Liver (tissue), 8 donors: ENCODE measurements at regions not wholly inside any gene's neighbourhood (a gene's known extent, or its start where the extent isn't known, plus 50 kb on each side); places are given as distances from the start of the nearest gene placed in this dataset.

Source experiments
- DNase-seq: peaks from one replicate; pipeline ENCODE4 v3.0.0-alpha.2; 2017; ENCODE audit warnings: low spot score
- H3K27ac ChIP-seq, 2 donors: one replicate each; pipeline ENCODE4 v1.7.0; 2013; ENCODE audit warnings: inconsistent platforms in 2 of 2, low read length in 2 of 2, control low read depth in 1 of 2, low read depth in 1 of 2, mild to moderate bottlenecking in 1 of 2
- H3K27me3 ChIP-seq, 4 donors: one replicate each; pipeline versions ENCODE4 v1.6.1 to v1.7.0; 2013; ENCODE audit warnings: low read length in 3 of 4, inconsistent platforms in 1 of 4, mild to moderate bottlenecking in 1 of 4, moderate library complexity in 1 of 4; ENCODE audit not compliant: control insufficient read depth in 4 of 4, insufficient read depth in 4 of 4
- H3K36me3 ChIP-seq, 4 donors: one replicate each; pipeline versions ENCODE4 v1.6.1 to v1.7.0; 2013; ENCODE audit warnings: low read length in 3 of 4, mild to moderate bottlenecking in 3 of 4, low read depth in 1 of 4, moderate library complexity in 1 of 4; ENCODE audit not compliant: control insufficient read depth in 4 of 4, insufficient read depth in 3 of 4
- H3K4me1 ChIP-seq, 4 donors: one replicate each; pipeline versions ENCODE4 v1.6.1 to v1.7.0; 2013; ENCODE audit warnings: low read length in 3 of 4, mild to moderate bottlenecking in 3 of 4, moderate library complexity in 1 of 4; ENCODE audit not compliant: control insufficient read depth in 4 of 4, insufficient read depth in 4 of 4
- H3K4me3 ChIP-seq, 3 donors: one replicate each; pipeline versions ENCODE4 v1.6.1 to v1.7.0; 2013; ENCODE audit warnings: low read length in 3 of 3, control low read depth in 1 of 3, low read depth in 1 of 3, mild to moderate bottlenecking in 1 of 3
- H3K9ac ChIP-seq, 2 donors: one replicate each; pipeline ENCODE4 v1.7.0; 2013; ENCODE audit warnings: low read length in 2 of 2, mild to moderate bottlenecking in 2 of 2, moderate library complexity in 2 of 2, control low read depth in 1 of 2, low read depth in 1 of 2
- H3K9me3 ChIP-seq, 4 donors: one replicate each; pipeline versions ENCODE4 v1.6.1 to v1.7.0; 2013; ENCODE audit warnings: low read length in 3 of 4; ENCODE audit not compliant: control insufficient read depth in 4 of 4
- EGR1 ChIP-seq, 2 donors: IDR thresholded peaks; 2 replicates each; pipeline ENCODE4 v1.6.1; 2016 to 2018; ENCODE audit warnings: antibody characterized with exemption in 2 of 2, low read depth in 2 of 2
- FOXA1 ChIP-seq: IDR thresholded peaks from 2 replicates; pipeline ENCODE4 v1.6.1; 2016; ENCODE audit warnings: antibody characterized with exemption
- GABPA ChIP-seq, 2 donors: IDR thresholded peaks in 1 of 2; conservative IDR thresholded peaks in 1 of 2; 2 replicates each; pipeline ENCODE4 v1.6.1; 2016; ENCODE audit warnings: antibody characterized with exemption in 2 of 2, mild to moderate bottlenecking in 1 of 2, moderate library complexity in 1 of 2
- HNF4A ChIP-seq, 2 donors: conservative IDR thresholded peaks; 2 replicates each; pipeline ENCODE4 v1.6.1; 2016; ENCODE audit warnings: antibody characterized with exemption in 2 of 2, mild to moderate bottlenecking in 2 of 2
- HNF4G ChIP-seq: IDR thresholded peaks from 2 replicates; pipeline ENCODE4 v1.6.1; 2016; ENCODE audit warnings: antibody characterized with exemption
- JUND ChIP-seq, 2 donors: IDR thresholded peaks; 2 replicates each; pipeline ENCODE4 v1.6.1; 2016; ENCODE audit warnings: antibody characterized with exemption in 2 of 2
- NR2F2 ChIP-seq: IDR thresholded peaks from 2 replicates; pipeline ENCODE4 v1.6.1; 2016; ENCODE audit warnings: antibody characterized with exemption
- RAD21 ChIP-seq, 2 donors: IDR thresholded peaks; 2 replicates each; pipeline ENCODE4 v1.6.1; 2016; ENCODE audit warnings: antibody characterized with exemption in 2 of 2, mild to moderate bottlenecking in 2 of 2
- RXRA ChIP-seq, 2 donors: IDR thresholded peaks; 2 replicates each; pipeline ENCODE4 v1.6.1; 2017 to 2018; ENCODE audit warnings: antibody characterized with exemption in 2 of 2, mild to moderate bottlenecking in 1 of 2
- SP1 ChIP-seq: IDR thresholded peaks from 2 replicates; pipeline ENCODE4 v1.6.1; 2018; ENCODE audit warnings: antibody characterized with exemption, mild to moderate bottlenecking
- TAF1 ChIP-seq: conservative IDR thresholded peaks from 2 replicates; pipeline ENCODE4 v1.6.1; 2016; ENCODE audit warnings: antibody characterized with exemption, mild to moderate bottlenecking
- YY1 ChIP-seq: IDR thresholded peaks from 2 replicates; pipeline ENCODE4 v1.6.1; 2016; ENCODE audit warnings: antibody characterized with exemption, mild to moderate bottlenecking
- WGBS: extraction: QIAGEN DNeasy Blood & Tissue Kit; methylation state at CpG from one replicate; pipeline ENCODE4 v1.1.7; 2013; 5-methylcytosine and 5-hydroxymethylcytosine counted together
- TF ChIP-seq, protein P1 (sequence below): IDR thresholded peaks from 2 replicates; pipeline ENCODE4 v1.6.1; 2016; ENCODE audit warnings: antibody characterized with exemption
- TF ChIP-seq, protein P2 (sequence below): IDR thresholded peaks from 2 replicates; pipeline ENCODE4 v1.6.1; 2016; ENCODE audit warnings: antibody characterized with exemption
- TF ChIP-seq, protein P3 (sequence below): IDR thresholded peaks from 2 replicates; pipeline ENCODE4 v1.6.1; 2016; ENCODE audit warnings: antibody characterized with exemption, mild to moderate bottlenecking
- TF ChIP-seq, protein P4 (sequence below): IDR thresholded peaks from 2 replicates; pipeline ENCODE4 v1.6.1; 2016; ENCODE audit warnings: antibody characterized with exemption
- TF ChIP-seq, protein P5 (sequence below): fragments of 150-350 bp; IDR thresholded peaks from 2 replicates; pipeline ENCODE4 v1.5.1; 2017; ENCODE audit warnings: improper control_type of control experiment, low read depth, low read length; ENCODE audit not compliant: missing input control
- donor health status: healthy.
- donor health status: healthy.
- donor health status: healthy.
- donor health status: healthy.
- donor health status: healthy.

DNA sequence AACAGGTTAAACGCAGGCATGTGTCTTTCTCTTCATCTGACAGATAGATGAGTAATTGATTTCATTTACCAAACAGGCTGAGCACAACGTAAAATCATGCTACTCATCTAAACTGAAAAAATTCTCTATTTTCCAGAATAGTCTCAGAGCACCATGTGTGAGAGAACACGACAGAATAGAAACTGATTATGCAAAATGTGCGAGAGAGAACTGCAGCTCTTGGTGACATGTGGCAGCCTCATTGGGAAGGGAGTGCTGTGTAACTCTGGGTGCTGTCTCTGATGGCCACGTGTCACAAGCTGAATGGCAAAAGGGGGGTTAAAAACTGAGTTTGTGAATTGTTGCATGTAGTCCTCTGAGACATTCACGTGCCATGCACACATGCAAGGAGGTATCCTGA, 143.7 kb upstream of the ATXN1 start:
- TF ChIP-seq JUND (IDR thresholded peaks at IDR 0.05) (no peak), NR2F2 (no peak), TAF1 (no peak), EGR1 (IDR thresholded peaks at IDR 0.05; ENCODE audit: low read depth in 2 of 2) (no peak), GABPA (IDR thresholded peaks at IDR 0.05 in 1 of 2, conservative IDR thresholded peaks at IDR 0.05 in 1 of 2) (no peak), SP1 (no peak), YY1 (no peak), HNF4G (no peak), RXRA (IDR thresholded peaks at IDR 0.05) (no peak), HNF4A (conservative IDR thresholded peaks at IDR 0.05) (no peak), FOXA1 (no peak), RAD21 (IDR thresholded peaks at IDR 0.05) (no peak)
- TF ChIP-seq, protein P1, sequence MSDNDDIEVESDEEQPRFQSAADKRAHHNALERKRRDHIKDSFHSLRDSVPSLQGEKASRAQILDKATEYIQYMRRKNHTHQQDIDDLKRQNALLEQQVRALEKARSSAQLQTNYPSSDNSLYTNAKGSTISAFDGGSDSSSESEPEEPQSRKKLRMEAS = no peak
- TF ChIP-seq, protein P2, sequence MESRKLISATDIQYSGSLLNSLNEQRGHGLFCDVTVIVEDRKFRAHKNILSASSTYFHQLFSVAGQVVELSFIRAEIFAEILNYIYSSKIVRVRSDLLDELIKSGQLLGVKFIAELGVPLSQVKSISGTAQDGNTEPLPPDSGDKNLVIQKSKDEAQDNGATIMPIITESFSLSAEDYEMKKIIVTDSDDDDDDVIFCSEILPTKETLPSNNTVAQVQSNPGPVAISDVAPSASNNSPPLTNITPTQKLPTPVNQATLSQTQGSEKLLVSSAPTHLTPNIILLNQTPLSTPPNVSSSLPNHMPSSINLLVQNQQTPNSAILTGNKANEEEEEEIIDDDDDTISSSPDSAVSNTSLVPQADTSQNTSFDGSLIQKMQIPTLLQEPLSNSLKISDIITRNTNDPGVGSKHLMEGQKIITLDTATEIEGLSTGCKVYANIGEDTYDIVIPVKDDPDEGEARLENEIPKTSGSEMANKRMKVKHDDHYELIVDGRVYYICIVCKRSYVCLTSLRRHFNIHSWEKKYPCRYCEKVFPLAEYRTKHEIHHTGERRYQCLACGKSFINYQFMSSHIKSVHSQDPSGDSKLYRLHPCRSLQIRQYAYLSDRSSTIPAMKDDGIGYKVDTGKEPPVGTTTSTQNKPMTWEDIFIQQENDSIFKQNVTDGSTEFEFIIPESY = no peak
- TF ChIP-seq, protein P3, sequence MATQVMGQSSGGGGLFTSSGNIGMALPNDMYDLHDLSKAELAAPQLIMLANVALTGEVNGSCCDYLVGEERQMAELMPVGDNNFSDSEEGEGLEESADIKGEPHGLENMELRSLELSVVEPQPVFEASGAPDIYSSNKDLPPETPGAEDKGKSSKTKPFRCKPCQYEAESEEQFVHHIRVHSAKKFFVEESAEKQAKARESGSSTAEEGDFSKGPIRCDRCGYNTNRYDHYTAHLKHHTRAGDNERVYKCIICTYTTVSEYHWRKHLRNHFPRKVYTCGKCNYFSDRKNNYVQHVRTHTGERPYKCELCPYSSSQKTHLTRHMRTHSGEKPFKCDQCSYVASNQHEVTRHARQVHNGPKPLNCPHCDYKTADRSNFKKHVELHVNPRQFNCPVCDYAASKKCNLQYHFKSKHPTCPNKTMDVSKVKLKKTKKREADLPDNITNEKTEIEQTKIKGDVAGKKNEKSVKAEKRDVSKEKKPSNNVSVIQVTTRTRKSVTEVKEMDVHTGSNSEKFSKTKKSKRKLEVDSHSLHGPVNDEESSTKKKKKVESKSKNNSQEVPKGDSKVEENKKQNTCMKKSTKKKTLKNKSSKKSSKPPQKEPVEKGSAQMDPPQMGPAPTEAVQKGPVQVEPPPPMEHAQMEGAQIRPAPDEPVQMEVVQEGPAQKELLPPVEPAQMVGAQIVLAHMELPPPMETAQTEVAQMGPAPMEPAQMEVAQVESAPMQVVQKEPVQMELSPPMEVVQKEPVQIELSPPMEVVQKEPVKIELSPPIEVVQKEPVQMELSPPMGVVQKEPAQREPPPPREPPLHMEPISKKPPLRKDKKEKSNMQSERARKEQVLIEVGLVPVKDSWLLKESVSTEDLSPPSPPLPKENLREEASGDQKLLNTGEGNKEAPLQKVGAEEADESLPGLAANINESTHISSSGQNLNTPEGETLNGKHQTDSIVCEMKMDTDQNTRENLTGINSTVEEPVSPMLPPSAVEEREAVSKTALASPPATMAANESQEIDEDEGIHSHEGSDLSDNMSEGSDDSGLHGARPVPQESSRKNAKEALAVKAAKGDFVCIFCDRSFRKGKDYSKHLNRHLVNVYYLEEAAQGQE = no peak
- TF ChIP-seq, protein P4, sequence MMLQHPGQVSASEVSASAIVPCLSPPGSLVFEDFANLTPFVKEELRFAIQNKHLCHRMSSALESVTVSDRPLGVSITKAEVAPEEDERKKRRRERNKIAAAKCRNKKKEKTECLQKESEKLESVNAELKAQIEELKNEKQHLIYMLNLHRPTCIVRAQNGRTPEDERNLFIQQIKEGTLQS = no peak
- TF ChIP-seq, protein P5, sequence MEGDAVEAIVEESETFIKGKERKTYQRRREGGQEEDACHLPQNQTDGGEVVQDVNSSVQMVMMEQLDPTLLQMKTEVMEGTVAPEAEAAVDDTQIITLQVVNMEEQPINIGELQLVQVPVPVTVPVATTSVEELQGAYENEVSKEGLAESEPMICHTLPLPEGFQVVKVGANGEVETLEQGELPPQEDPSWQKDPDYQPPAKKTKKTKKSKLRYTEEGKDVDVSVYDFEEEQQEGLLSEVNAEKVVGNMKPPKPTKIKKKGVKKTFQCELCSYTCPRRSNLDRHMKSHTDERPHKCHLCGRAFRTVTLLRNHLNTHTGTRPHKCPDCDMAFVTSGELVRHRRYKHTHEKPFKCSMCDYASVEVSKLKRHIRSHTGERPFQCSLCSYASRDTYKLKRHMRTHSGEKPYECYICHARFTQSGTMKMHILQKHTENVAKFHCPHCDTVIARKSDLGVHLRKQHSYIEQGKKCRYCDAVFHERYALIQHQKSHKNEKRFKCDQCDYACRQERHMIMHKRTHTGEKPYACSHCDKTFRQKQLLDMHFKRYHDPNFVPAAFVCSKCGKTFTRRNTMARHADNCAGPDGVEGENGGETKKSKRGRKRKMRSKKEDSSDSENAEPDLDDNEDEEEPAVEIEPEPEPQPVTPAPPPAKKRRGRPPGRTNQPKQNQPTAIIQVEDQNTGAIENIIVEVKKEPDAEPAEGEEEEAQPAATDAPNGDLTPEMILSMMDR = no peak

DNA sequence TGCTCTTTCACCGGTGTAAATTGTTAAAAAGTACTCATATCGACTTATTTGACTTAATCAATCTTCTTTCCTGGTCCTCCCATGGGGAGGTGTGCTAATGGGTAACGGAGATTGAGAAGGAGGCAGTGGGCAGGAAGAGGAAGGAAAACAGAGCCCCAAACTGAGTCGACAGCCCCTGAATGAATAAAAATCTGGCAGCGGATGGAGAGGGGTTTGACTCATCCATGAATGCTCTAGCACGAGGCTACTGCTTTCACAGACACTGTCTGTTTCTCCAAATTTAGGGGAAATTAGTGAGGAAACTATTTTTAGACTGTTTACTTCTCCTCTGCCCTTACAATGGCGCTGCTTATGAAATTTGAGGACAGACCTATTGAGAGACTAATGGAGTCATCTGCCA, 142.2 kb upstream of the ATXN1 start:
- Histone ChIP-seq H3K4me3 (no peak overlapping the region), H3K4me1 (peaks cover 0 to 2% (median 0%) of the 10 kb centered on the region in 4 donors), H3K9me3 (no peaks in the 10 kb centered on the region), H3K36me3 (no peaks in the 10 kb centered on the region), H3K27ac (no peak overlapping the region), H3K27me3 (no peaks in the 10 kb centered on the region), H3K9ac (no peak overlapping the region)
- no peak for DNase-seq
- WGBS = 66% methylated on average over 7 of the region's 7 CpGs
- TF ChIP-seq YY1 (no peak), HNF4G (no peak), RXRA (IDR thresholded peaks at IDR 0.05) (no peak), RAD21 (IDR thresholded peaks at IDR 0.05) (no peak), SP1 (no peak), TAF1 (no peak), JUND (IDR thresholded peaks at IDR 0.05) (no peak), GABPA (IDR thresholded peaks at IDR 0.05 in 1 of 2, conservative IDR thresholded peaks at IDR 0.05 in 1 of 2) (no peak), FOXA1 (no peak)
- TF ChIP-seq, protein P3 = no peak
- TF ChIP-seq, protein P1 = no peak
- TF ChIP-seq, protein P5 = no peak

More for the DNA sequence above, 143.7 kb upstream of the ATXN1 start:
- no peaks in the 10 kb centered on the region for H3K9me3 ChIP-seq
- DNase-seq = no peak
- H3K9ac ChIP-seq = no peak overlapping the region
- H3K36me3 ChIP-seq = no peaks in the 10 kb centered on the region
- no peaks in the 10 kb centered on the region for H3K27me3 ChIP-seq
- H3K27ac ChIP-seq = no peak overlapping the region
- 85% methylated on average over 6 of the region's 6 CpGs for WGBS
- H3K4me1 ChIP-seq = peaks cover 0 to 5% (median under 1%) of the 10 kb centered on the region in 4 donors
- no peak overlapping the region for H3K4me3 ChIP-seq
